ENCODE measurements at regions not wholly inside any gene's neighbourhood (a gene's known extent, or its start where the extent isn't known, plus 50 kb on each side); places are given as distances from the start of the nearest gene placed in this dataset.

GRCh38 chr6:16987996-16988395 lies 113.9 kb upstream of the STMND1 start:
- no peak for TF ChIP-seq CTCF (IDR thresholded peaks at IDR 0.05)
- TF ChIP-seq POLR2A (IDR thresholded peaks at IDR 0.05), result no peak
- TF ChIP-seq POLR2AphosphoS5 (IDR thresholded peaks at IDR 0.05), result no peak
- TF ChIP-seq EP300 (IDR thresholded peaks at IDR 0.05; ENCODE audit: low read depth), result no peak
